CD1c-positive myeloid dendritic cell (primary cell): ENCODE measurements at regions not wholly inside any gene's neighbourhood (a gene's known extent, or its start where the extent isn't known, plus 50 kb on each side); places are given as distances from the start of the nearest gene placed in this dataset.
"Not testable (repeated sequence)": the region's sequence is repeated elsewhere in the genome, so short reads cannot be mapped to it uniquely, and the experiment has no call there.

Experiments
- DNase-seq: peaks from one replicate; pipeline ENCODE4 v3.0.0-alpha.2; 2016; ENCODE audit errors: extremely low spot score

DNA sequence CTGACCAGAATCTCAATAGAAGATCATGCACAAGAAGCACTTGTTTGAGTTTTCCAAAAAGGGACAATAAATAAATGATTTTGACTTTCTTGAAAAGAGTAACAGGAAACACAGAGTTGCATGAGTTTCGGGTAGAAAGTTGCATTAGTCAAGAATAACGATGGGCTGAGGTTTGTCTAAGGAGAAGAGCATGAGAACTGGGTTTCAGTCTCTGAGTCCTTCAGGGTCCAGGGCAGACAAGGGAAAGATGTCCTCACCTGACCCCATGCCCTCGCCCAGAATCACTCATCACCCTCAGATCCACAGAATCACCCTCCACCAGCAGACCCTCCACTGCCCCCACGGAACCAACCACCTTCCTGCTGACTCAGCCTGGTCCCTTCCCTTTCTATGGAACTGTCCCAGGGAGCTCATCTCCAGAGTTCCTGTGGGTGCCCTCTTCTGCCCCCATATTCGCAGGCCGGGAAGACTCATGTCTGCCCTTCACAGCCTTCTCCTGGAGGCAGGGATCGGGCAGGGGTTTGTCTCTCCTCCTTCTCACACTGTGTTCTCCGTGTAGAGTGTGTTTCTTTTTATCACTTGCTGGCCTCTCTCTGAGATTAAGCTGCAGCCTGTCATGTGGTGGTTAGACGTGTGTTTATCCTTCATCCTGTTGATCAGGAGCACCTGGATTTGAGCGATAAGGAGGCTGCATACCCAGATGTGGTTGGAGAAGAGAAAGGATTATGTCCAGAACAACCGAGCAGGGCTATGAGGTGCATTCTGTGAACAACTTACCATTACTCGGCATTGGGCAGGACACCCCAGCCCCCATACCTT is 442.6 kb downstream of the MAT2B start:
- DNase-seq = no peak

DNA sequence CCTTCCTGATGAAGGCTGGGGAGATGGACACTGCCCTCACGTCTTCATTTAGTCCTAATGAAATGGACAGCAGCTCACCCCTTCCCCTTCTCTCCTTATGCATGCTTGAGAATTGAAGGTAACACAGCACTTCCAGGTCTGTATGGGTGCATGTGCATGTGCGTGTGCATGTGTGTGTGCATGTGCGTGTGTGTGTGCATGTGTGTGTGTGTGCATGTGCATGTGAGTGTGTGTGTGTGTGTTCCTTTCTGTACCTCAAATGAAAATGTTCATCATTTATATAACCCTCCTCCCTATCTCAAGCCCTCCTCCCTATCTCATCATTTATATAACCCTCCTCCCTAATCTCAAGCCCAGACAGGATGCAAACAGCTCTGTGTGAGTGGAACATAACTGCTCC is 444.8 kb downstream of the MAT2B start:
- DNase-seq = no peak

DNA sequence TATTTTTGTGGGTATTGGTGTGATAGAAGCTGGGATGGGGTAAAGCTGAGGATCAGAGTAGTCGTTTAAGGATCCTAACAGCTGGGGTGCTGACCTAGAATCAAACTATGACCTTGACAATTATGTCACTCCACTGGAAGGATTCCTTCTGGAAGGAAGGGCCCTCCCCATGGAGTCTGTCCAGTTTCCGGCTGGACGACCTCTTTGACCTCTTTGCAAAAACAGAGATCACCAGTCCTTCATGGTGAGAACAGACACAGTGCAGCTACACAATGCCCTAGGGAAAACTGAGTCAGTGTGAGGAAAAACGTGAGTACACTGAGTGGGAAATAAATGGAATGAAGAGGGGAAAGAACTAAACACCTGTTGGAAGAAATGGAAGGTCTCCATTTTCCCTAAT is 445.6 kb downstream of the MAT2B start:
- DNase-seq = no peak

DNA sequence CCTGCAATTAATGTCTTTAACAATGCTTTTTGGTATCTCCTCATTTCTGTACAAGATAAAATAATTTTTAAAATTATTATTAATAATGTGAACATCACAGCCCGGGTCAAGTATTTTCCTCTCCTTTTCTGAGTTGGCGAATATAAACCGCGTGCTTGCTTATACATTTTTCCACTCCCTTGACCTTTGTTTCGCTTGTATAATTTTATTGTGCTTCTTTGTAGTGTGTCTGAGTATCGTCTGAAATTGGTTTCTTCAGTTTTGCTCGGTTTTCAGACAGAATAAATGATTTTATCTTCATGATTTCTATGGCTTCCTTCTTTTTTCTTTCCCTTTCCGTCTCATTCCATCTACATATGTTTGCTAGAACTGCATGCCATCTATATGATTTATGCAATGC is 448.5 kb downstream of the MAT2B start:
- DNase-seq = no peak

DNA sequence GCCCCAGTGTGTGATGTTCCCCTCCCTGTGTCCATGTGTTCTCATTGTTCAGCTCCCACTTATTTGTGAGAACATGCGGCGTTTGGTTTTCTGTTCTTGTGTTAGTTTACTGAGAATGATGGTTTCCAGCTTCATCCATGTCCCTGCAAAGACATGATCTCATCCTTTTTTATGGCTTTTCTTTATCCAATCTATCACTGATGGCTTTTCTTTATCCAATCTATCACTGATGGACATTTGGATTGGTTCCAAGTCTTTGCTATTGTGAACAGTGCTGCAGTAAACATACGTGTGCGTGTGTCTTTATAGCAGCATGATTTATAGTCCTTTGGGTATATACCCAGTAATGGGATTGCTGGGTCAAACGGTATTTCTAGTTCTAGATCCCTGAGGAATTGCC is 455.8 kb downstream of the MAT2B start:
- DNase-seq = not testable (repeated sequence)

DNA sequence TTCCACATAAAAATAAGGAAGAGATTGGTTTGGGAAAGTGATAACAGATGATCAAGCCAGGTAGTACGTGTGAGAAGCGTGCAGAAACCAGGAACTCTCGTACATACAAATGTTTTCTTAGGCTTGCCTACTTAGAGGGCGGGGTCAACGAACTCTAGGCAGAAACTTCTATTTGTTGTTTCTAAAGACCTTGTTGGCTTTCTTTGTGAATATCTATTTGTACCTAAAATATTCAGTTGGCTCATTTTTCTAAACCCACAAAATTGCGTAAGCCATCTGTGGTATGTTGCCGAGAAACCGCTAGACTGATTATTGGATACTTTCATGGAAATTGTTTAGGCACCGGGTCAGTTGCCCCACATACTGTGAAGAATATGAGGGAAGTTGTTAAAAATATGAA is 458.5 kb downstream of the MAT2B start:
- peak; percentile 30 for DNase-seq

DNA sequence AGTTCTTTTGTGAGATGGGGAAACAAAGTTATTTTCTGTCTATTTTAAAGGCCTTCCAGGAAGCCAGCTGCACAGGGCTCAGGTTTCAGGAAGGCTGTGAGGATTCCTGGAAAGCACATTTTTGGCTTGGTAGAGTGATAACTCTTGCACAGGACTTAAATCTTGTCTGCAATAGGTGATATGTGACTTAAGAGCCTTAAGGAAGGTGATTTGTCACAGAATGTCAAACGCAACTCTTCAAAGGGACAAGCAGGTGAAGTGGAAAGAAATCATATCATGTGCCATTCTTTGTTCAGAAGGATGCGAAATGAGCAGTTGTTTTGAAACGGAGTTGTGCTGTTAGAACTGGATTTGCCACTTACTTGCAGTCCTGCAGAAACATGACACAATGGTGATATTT is 459.3 kb downstream of the MAT2B start:
- DNase-seq = no peak

DNA sequence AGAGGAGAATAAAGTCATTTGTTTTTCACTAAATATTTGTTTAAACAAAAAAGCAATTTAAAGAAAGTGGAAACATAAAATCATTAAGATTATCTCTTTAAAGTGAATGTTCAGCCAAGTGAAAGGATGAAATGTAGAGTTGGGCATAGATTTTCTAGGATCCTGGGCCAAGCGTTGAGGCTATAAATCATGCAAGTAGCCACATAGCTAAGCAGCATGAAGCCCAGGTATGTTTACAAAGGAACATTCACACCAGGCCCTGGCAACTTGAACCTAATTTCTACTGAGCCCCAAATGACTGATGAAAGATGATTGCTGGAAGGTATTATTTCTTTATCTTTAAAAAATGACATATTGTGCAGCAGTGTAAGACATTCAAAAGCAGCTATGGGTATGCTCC is 461.8 kb downstream of the MAT2B start:
- no peak for DNase-seq

DNA sequence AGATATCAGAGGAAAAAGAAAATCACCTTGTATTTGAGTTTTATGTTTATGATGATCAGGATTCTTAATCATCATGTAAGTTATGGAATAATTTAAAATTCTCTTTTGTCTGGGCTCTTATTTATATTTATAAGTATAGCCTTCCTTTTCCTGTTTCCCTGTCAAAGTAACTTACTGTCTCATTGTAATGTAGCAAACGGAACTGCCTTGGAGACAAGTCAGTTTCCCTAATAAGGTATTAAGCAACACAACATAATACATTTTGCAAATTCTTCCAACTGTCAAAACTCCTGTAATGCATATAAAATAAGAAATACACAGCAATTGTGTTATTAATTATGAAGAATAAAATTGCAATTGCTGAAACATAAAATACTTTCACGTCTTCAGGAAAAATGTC is 463.2 kb downstream of the MAT2B start:
- DNase-seq = no peak

DNA sequence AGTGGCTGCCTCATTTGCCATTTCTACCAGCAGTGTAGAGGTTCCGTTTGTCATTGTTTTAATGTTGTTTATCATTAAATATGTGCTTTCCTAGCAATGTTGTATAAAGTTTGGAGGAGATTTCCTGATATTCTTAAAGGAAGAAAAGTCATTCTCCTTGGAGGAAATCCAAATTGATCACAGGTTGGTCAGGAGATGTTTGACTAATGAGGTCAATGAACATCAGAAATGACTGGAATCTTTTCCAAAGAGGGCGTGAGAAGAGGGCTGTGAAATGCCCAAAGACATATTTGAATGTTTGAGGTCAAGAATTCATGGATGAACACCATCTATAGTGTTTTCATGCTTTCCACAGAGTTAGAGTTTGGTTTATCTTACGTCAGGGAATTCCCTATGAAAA is 471.3 kb downstream of the MAT2B start:
- DNase-seq = no peak

DNA sequence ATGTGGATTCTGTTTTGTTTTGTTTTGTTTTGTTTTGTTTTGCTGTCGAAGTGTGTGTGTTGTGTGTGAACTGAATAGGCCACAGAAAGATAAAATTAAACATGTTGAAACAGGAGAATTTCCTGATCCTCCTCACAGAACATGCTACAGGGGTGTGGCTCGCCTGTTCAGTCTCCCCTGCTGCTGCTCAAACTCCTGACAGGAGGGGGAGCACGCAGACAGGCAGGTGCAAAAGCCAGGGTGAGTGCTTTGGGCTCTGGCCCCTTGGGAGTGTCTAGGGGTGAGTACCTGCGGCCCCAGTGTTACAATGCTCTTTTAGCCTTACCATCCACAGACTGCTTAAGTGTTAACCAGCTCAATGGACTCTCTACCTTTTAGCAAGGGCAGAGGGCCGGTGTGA is 473.5 kb downstream of the MAT2B start:
- DNase-seq = no peak

DNA sequence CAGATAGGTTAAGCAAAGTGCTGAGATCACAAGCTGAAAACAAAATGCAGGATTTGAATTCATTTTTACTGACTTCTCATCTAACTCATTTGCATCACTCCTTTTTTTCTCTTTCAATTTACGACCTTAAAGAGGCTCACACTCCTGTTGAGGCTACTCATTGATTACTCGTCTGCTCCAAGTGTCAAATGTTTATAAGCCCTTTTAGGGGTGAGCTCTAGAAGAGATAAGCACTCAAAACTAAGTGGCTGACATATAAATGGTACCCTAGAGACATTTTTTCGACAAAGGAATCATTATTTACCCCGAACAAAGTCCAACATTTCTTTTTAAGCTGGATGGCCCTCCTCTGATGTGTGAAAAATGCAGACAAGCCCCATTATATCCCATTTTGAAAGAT is 483.1 kb downstream of the MAT2B start:
- no peak for DNase-seq

DNA sequence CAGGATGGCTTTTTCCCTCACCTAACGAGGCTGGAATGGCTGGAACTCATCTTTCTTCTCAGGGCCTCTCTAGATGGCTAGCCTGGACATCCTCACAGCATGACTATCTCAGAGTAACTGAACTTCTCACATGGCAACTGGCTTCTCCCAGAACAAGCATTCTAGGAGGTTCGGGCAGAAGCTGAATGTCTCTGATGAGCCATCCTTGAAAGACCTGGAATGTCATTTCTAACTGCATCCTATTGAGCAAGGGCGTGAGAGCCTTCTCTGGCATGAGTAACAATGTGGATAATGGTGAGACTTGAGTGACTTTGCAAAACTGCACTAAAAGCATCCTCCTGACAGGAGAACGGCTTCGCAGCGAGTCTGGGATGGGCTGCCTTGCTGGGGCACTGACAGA is 487.7 kb downstream of the MAT2B start:
- no peak for DNase-seq

DNA sequence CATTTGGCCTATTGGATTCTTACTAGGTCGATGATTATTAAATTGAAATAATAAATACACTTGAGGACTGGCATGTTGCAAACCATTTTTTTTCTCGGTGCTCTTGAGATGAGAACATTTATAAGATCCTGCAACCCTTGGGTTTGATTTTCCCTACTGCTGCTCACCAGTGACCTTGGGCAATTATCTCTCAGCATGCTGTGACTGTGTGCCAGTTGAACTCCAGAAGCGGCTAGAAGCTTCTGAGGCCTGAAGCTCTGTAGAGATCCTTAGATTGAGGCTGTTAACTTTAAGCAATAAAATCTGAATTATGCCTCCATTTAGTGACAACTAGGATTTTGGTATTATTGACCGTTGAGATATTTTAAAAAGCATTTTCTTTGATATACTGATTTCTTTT is 489.8 kb downstream of the MAT2B start:
- DNase-seq = no peak

DNA sequence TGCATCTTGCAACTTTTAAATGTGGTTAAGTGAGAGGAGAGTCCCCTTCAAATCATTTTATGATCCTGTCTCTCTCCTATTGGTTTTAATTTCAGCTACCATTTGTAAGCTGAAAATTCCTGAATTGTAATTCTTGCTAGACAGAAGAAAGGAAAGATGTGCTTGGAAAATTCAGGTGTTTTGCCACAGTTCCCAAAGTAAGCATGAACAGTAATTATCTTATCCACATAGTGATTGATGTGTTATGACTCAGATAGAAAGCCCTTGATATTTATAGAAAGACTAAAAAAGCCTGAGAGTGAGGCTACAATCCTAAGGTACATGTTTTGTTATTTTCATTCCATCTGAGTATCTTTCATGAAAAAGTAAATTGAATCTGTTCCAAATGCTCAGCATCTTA is 492.5 kb downstream of the MAT2B start:
- DNase-seq = no peak

DNA sequence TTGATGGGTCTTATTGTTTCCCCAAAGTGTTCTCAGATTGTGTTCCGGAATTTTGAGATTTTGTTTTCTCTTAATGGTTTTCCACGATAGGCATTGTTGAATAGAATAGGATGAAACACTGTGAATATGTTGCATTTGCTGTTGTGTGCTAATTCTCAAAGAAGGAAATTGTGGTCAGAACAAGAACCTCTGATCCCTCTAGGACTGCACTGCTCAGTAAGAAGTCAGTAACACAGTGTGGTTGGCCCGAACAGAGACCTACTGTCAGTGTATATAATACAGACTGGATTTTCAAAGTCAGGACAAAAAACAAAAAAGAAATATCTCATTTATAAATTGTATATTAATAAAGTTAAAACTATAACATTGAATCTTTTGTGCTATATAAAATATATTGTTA is 494.8 kb downstream of the MAT2B start:
- DNase-seq = no peak

DNA sequence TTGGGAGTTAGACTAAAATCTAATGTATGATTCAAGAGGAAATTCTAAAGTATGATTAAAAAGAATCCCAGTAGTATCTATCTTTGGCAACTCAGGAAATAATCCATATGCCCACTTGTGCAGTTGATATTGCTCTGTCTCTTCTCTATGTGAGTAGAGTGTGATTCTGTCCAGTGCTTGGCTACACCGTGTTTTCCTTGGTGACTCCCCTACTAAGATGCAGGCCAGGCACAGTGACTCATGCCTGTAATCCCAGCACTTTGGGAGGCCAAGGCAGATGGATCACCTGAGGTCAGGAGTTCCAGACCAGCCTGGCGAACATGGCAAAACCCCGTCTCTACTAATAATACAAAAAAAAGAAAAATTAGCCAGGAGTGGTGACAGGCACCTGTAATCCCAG is 495.4 kb downstream of the MAT2B start:
- no peak for DNase-seq

DNA sequence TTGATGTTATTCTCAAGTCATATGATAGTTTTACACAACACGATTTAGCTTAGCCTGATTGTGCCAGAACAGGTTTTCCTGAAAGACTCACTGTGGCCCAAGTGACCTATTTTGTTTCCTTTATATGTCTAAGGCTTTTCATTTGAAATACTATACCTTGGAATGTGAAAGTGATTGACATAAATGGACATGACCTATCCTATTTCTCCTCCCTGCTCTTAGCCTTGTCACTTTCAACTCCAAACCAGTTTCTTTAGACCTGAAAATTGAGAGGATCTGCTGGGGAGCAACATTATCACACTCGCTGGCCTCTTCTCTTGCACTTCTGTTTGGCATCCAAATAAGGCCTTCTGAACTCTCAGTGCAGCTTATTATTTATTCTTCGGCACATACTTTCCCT is 496.8 kb downstream of the MAT2B start:
- no peak for DNase-seq

DNA sequence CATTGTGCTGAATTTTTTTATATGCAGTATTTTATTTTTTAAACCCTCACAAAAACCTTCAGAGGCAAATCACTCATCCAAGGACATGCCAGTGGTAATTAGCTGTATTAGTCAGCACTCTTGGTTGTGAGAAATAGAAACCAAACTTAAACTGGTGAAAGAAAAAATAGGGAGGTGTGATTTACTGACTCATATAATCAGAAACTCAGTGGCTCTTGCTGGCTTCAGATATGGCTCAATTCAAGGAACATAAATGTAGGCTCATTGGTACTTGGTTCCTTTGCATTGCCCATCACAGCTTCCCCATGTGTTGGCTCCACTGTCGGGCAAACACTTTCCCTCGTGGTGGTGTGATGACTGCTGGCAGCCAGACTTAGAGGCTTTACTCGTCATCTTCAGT is 497.2 kb downstream of the MAT2B start:
- DNase-seq = no peak

DNA sequence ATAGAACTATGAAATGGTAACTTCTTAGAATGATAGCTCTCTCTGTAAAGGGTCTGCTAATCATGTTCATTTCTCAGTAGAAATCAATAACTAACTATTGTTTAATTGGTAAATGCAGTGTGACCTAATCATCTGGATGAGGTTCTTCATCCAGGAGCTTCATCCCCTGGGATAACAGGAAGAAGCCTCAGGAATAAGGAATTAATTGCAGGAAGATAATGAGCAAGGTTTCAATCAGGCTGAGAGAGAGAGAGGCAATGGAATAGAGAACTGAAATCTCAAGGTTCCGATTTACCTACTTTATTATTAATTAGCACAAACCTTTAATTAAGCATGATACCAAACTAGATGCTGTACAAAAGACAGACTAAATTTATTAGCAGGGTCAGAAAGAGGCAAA is 499.7 kb downstream of the MAT2B start:
- no peak for DNase-seq

DNA sequence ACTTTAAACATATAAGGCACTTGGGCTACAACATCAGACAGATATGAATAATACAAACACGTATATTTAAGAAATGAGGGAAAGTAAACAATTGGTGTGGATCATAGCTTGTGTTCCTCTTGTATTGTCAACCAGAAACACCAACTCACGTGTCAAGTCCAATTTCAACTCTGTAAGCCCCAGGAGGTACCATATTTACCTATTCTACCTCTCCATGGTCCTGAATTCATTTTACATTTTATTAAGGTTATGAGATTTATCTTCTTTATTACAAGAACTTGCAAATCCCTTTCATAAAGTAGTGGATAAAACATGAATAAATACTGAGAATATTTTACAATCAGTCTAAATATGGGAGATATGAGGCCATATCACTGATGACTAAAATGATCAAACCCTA is 501.6 kb downstream of the MAT2B start:
- DNase-seq = no peak

DNA sequence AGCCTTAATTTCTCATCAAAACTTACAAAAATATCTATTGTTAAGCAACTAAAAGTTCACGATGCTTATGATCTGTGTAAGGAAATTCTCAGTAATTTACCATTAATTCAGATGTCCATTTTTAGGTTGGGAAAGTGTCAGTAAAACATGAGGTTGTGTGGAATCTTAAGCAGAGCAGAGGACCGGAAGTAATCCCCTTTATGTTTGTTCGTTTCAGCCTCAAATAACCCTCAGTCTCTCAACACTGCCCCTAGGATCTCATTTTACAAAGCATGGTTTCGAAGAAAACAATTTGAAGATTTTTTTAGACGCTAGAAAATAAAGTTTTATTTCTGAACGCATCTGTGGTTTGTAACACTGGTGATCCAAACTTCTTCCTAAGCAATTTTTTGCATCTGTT is 504.2 kb downstream of the MAT2B start:
- DNase-seq = no peak

DNA sequence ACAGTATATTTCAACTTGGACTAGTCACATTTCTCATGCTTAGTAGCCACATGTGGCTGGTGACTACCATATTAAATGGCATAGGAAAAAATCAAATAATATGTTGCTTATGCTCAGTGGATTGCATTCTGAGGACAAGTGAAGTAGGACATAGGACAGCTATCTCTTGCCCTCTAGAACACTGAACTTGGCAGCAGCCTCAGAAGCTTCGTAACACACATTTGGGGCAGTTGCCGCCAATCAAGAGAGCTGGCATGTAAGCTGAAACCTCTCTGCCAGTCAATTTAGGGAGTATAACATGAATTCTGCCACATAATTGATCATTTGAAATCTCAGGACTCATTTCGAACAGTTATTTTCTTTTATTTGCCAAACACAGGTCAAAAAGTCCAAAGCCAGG is 505.5 kb downstream of the MAT2B start:
- DNase-seq = no peak

DNA sequence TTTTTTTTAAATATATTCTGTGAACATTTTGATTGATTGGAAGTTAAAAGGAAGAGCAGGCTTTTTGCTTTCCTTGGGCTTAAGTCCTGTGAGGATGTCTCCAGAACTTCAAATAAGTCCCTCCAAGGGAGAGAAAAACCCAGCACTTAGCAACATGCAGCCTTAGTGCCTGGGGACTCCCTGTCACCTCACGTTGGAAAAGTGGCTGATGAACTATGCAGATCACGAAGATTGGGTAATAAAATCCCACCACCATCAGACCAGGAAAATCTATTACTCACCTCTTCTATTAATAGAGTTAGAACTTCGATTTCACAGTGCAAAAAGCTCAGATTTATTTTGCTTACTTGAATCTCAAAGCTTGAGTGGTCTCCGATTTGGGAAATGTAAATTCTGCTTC is 507.0 kb downstream of the MAT2B start:
- no peak for DNase-seq
